ENCODE measurements at regions not wholly inside any gene's neighbourhood (a gene's known extent, or its start where the extent isn't known, plus 50 kb on each side); places are given as distances from the start of the nearest gene placed in this dataset.

DNA sequence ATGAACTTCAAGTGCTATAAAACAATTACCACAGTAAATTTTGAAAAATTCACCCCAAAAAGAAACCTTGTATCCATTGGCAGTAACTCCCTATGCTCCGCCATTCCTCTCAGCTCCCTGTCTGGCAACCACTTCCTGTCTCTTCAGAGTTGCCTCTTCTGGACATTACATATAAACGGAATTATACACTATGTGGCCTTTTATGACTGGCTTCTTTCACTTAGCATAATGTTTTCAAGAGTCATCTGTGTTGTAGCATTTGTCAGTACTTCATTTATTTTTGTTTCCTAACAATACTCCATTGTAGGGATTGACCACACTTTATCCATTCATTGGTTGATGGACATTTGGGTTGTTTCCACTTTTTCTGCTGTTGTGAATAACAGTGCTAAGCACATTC lies 50.1 kb downstream of the CEP43 start:
- peak overlapping the region; percentile 63 for H3K27ac Mint-ChIP-seq
- H3K36me3 Mint-ChIP-seq, result peaks cover 4% of the 10 kb centered on the region
- H3K9me3 Mint-ChIP-seq, result no peaks in the 10 kb centered on the region
- H3K27me3 Mint-ChIP-seq, result no peaks in the 10 kb centered on the region
- DNase-seq, result no peak
- peaks cover 25% of the 10 kb centered on the region for H3K4me1 Mint-ChIP-seq
- no peak overlapping the region for H3K4me3 Mint-ChIP-seq
- CTCF ChIA-PET, result no interaction called here

DNA sequence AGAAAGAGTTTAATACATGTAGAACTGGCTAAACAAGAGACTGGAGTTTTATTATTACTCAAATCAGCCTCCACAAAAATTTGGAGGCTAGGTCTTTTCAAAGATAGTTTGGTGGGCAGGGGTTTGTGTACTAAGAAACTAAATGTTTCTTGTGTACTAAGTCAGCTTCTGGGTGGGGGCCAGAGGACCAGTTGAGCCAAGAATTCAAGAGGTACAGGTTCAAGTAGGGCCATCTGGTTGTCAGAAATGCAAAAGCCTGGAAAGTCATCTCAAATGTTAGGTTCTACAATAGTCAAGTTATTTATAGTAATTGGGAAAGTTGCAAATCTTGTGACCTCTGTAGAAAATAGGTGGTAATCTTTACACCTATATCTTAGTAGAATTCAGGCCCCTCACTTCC lies 51.7 kb downstream of the CEP43 start:
- H3K4me3 Mint-ChIP-seq, result no peak overlapping the region
- no peaks in the 10 kb centered on the region for H3K9me3 Mint-ChIP-seq
- H3K27ac Mint-ChIP-seq, result no peak overlapping the region
- H3K36me3 Mint-ChIP-seq, result no peaks in the 10 kb centered on the region
- CTCF ChIA-PET, result no interaction called here
- H3K4me1 Mint-ChIP-seq, result peaks cover 25% of the 10 kb centered on the region
- no peaks in the 10 kb centered on the region for H3K27me3 Mint-ChIP-seq
- DNase-seq, result no peak

DNA sequence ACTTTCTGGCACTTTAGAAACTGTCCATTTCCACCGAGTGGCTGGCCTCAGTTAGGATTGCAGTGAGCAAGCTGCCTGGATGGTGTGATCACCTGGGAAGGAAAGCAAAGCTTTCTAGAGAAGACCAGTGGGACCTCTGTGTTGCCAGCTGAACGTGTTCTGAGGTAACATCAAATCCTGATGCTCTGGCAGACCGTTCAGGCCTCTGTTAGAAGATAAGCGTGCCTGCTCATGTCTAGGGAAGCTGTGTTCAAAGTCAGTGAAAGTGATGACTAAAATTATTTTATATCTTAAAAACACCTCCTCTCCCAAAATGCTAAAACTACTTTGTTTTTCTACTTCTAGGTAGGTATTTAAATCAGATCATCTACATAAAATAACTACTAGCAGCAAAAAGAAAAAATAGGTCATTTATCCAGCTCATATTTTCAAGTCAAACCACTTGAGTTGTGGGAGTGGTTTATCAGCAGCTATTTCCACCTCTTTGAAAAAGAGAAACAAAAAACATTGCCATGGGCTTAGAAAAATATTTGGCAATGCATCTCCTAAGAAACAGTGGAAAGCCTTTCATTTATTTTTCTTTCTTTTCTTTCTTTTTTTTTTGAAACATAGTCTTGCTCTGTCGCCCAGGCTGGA lies 54.8 kb downstream of the CEP43 start:
- CTCF ChIA-PET, result interaction anchor here (0.6 to 1.2 kb wide), 2 partner anchors 65 to 1020 kb away, joined by 4 to 5 read pairs; no protein-coding TSS in a partner anchor
- peaks cover 4% of the 10 kb centered on the region for H3K4me1 Mint-ChIP-seq
- H3K9me3 Mint-ChIP-seq, result no peaks in the 10 kb centered on the region

DNA sequence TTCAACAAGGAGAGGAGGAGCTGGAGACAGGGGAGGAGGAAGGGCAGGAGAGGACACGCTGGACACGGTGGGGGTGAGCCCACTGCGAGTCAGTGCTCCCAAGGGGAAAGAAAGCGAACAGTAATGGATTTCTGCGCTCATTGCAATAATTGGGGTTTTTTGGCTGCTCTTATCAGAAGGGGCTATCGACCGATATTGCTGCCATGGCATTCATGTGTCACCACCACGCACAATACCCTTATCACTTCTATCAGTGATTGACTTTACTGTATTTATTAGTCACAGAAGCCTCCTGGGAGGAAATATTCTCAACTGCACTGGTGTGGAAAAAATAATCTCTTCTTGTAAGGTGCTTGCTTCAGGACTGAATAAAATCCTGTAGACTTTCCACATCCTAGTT lies 55.8 kb downstream of the CEP43 start:
- no peak for DNase-seq
- Mint-ChIP-seq H3K9me3 (no peaks in the 10 kb centered on the region), H3K27me3 (peaks cover 6% of the 10 kb centered on the region), H3K27ac (no peak overlapping the region), H3K4me3 (no peak overlapping the region), H3K4me1 (peaks cover 2% of the 10 kb centered on the region), H3K36me3 (no peaks in the 10 kb centered on the region)
- CTCF ChIA-PET, result no interaction called here

More for the DNA sequence above, 54.8 kb downstream of the CEP43 start:
- no peaks in the 10 kb centered on the region for H3K27me3 Mint-ChIP-seq
- no peak overlapping the region for H3K4me3 Mint-ChIP-seq
- no peak overlapping the region for H3K27ac Mint-ChIP-seq
- no peaks in the 10 kb centered on the region for H3K36me3 Mint-ChIP-seq
- DNase-seq, result no peak

DNA sequence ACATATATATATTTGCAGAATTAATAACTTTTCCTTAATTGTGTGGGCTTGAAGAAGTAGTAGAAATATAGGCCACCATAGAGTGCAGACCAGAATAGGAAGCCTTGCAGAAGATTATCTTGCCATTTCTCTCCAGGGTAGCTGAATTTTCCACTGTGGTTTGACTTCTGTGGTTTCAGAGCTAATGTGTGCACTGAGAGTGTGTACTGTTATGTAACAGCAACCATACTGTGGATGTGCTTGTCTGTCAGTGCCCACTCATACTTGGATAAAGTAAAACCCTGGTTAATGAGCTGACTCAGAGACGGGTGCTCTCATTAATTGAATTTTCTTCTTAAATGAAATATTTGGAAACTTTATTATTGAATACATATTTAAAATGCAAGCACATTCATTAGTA lies 57.2 kb downstream of the CEP43 start:
- Mint-ChIP-seq H3K27ac (no peak overlapping the region), H3K4me3 (no peak overlapping the region)
- CTCF ChIA-PET, result interaction anchor here (0.9 kb wide), 1 partner anchor 86 kb away, joined by 3 read pairs; no protein-coding TSS in a partner anchor

DNA sequence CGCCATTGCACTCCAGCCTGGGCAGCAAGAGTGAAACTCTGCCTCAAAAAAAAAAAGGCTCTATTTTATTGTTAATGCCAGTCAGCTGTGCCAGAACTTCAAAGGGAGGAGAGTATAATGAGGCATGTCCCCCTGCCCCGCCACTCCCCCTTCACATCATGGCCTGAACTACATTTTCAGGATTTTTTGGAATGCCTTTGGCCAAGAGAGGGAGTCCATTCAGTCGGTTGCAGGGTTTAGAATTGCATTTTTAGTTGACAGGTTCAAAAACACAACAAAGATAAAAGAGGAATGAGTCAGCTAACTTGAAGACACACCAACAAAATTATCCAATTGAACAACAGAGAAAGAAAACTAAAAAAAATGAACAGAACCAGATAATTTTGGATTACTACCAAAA lies 59.1 kb downstream of the CEP43 start:
- CTCF ChIA-PET, result no interaction called here

More for the DNA sequence above, 57.2 kb downstream of the CEP43 start:
- H3K4me1 Mint-ChIP-seq, result peaks cover 2% of the 10 kb centered on the region
- no peak for DNase-seq
- no peaks in the 10 kb centered on the region for H3K36me3 Mint-ChIP-seq
- H3K27me3 Mint-ChIP-seq, result peaks cover 16% of the 10 kb centered on the region
- H3K9me3 Mint-ChIP-seq, result no peaks in the 10 kb centered on the region

More for the DNA sequence above, 59.1 kb downstream of the CEP43 start:
- H3K27ac Mint-ChIP-seq, result no peak overlapping the region
- H3K4me1 Mint-ChIP-seq, result peaks cover 2% of the 10 kb centered on the region
- no peak overlapping the region for H3K4me3 Mint-ChIP-seq
- peaks cover 16% of the 10 kb centered on the region for H3K27me3 Mint-ChIP-seq
- H3K9me3 Mint-ChIP-seq, result no peaks in the 10 kb centered on the region
- no peak for DNase-seq
- H3K36me3 Mint-ChIP-seq, result no peaks in the 10 kb centered on the region
